Lung (tissue), 11 donors: ENCODE measurements at regions not wholly inside any gene's neighbourhood (a gene's known extent, or its start where the extent isn't known, plus 50 kb on each side); places are given as distances from the start of the nearest gene placed in this dataset.

Experiments used
- ATAC-seq: fragments of 200-7000 bp; cut with Tn5 transposase; one replicate; pipeline ENCODE4 v1.9.1; 2020; ENCODE audit warnings: moderate number of reproducible peaks; ENCODE audit not compliant: insufficient read depth, low FRiP score
- DNase-seq, 3 donors: peaks; one replicate each; pipeline ENCODE4 v3.0.0-alpha.2; 2013 to 2017
- H3K27ac ChIP-seq, 2 donors: one replicate each; pipeline ENCODE4 v1.5.1; 2013; ENCODE audit warnings: mild to moderate bottlenecking in 2 of 2, moderate library complexity in 2 of 2, control low read depth in 1 of 2, inconsistent platforms in 1 of 2, low read depth in 1 of 2, low read length in 1 of 2
- H3K27me3 ChIP-seq, 3 donors: one replicate each; pipeline ENCODE4 v1.5.1; 2013; ENCODE audit warnings: low read length in 2 of 3; ENCODE audit not compliant: control insufficient read depth in 3 of 3, insufficient read depth in 3 of 3
- H3K36me3 ChIP-seq, 4 donors: one replicate each; pipeline ENCODE4 v1.5.1; 2013; ENCODE audit warnings: low read length in 4 of 4, mild to moderate bottlenecking in 1 of 4, moderate library complexity in 1 of 4; ENCODE audit not compliant: control insufficient read depth in 4 of 4, insufficient read depth in 4 of 4
- H3K4me1 ChIP-seq, 5 donors: one replicate each; pipeline ENCODE4 v1.5.1; 2013; ENCODE audit warnings: low read length in 5 of 5, mild to moderate bottlenecking in 2 of 5, moderate library complexity in 1 of 5; ENCODE audit not compliant: control insufficient read depth in 5 of 5, insufficient read depth in 5 of 5
- H3K4me3 ChIP-seq: one replicate; pipeline ENCODE4 v1.5.1; 2013; ENCODE audit warnings: mild to moderate bottlenecking, control low read depth, moderate library complexity
- H3K9ac ChIP-seq, 2 donors: one replicate each; pipeline ENCODE4 v1.5.1; 2013; ENCODE audit warnings: low read length in 2 of 2, control low read depth in 1 of 2; ENCODE audit not compliant: insufficient read depth in 1 of 2
- H3K9me3 ChIP-seq, 4 donors: one replicate each; pipeline ENCODE4 v1.5.1; 2013; ENCODE audit warnings: low read length in 3 of 4, mild to moderate bottlenecking in 1 of 4, moderate library complexity in 1 of 4; ENCODE audit not compliant: control insufficient read depth in 4 of 4, insufficient read depth in 3 of 4
- WGBS, 2 donors: extraction: QIAGEN DNeasy Blood & Tissue Kit; methylation state at CpG; one replicate each; pipeline ENCODE4 v1.1.7; 2013; 5-methylcytosine and 5-hydroxymethylcytosine counted together
- TF ChIP-seq, protein P1 (sequence below): IDR thresholded peaks from 2 replicates; pipeline ENCODE4 v1.5.1; 2012; ENCODE audit warnings: mild to moderate bottlenecking; ENCODE audit errors: control extremely low read depth, extremely low read depth
- donor health status: control.
- donor health status: control.
- donor health status: Bipolar disorder and iron deficiency.
- donor health status: healthy.
- donor health status: DM: yes; HTN: yes; CAD: no.

DNA sequence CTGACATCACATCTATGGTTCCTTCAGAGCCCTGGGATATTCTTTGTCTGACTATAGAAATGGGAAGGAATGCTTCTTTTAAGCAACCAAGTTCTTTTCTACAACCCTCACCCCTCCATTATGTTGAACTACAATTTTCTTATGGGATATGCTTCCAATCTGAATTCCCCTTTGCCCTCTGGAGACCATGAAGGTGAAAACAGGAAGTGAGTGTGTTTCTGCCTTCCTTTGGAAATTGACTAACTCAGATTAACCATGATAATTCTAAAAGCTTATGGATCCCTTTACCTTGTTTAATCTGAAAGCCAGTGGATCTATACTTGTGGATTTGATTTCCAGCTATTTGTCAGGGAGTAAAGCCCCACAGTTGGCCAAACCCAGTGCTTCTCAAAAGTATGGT is 90.8 kb upstream of the SERTM1 start:
- TF ChIP-seq, protein P1, sequence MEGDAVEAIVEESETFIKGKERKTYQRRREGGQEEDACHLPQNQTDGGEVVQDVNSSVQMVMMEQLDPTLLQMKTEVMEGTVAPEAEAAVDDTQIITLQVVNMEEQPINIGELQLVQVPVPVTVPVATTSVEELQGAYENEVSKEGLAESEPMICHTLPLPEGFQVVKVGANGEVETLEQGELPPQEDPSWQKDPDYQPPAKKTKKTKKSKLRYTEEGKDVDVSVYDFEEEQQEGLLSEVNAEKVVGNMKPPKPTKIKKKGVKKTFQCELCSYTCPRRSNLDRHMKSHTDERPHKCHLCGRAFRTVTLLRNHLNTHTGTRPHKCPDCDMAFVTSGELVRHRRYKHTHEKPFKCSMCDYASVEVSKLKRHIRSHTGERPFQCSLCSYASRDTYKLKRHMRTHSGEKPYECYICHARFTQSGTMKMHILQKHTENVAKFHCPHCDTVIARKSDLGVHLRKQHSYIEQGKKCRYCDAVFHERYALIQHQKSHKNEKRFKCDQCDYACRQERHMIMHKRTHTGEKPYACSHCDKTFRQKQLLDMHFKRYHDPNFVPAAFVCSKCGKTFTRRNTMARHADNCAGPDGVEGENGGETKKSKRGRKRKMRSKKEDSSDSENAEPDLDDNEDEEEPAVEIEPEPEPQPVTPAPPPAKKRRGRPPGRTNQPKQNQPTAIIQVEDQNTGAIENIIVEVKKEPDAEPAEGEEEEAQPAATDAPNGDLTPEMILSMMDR: no peak
- DNase-seq: no peak
- no peak for ATAC-seq

DNA sequence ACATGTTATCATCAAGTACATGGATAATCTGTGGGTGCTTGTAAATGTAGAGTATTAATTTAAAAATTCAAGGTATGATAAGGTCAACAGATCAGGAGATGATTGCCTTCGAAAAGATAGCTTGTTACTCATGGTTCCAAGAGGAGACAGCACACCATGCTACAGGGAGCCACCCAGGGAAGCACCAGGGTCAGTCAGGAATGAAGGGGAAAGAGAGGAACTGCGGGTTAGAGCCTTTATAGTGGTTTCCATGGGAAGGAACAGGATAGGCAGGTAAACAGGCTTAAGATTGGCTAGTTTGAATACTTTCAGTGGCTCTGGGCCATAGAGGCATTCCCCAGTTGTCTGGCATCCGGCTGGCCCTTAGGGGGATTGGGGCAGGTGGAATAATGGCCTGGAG is 74.2 kb upstream of the SERTM1 start:
- no peak for ATAC-seq
- WGBS, 2 donors: 74 to 84% methylated on average over 3 of the region's 3 CpGs
- TF ChIP-seq, protein P1: no peak

More for the DNA sequence above, 90.8 kb upstream of the SERTM1 start:
- Histone ChIP-seq H3K4me3 (no peak overlapping the region), H3K27me3 (no peaks in the 10 kb centered on the region), H3K9me3 (no peaks in the 10 kb centered on the region), H3K36me3 (no peaks in the 10 kb centered on the region), H3K9ac (no peak overlapping the region), H3K4me1 (no peaks in the 10 kb centered on the region), H3K27ac (no peak overlapping the region)

DNA sequence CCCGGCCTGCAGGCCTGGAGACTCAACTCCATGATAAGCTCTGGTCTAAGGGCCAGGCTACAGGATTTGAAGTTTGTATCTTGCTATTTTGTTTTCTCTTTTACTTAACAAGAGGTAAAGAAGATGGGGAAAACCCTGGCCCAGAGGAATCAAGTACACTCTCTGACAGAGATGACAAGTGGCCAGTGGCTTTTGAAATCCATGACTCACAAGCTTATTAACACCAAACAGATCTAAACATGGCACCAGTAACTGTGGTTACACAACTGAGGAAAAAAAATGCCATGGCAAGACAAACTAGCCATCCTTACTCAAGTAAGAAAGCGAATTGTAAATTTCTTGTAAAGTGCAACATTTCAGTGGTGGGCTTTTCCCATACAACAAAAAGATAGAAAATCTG is 72.6 kb upstream of the SERTM1 start:
- Histone ChIP-seq H3K4me1 (no peaks in the 10 kb centered on the region), H3K27me3 (no peaks in the 10 kb centered on the region), H3K27ac (no peak overlapping the region), H3K9ac (no peak overlapping the region), H3K36me3 (no peaks in the 10 kb centered on the region), H3K9me3 (peaks cover 0 to 4% (median 0%) of the 10 kb centered on the region in 4 donors), H3K4me3 (no peak overlapping the region)
- TF ChIP-seq, protein P1: no peak
- ATAC-seq (no peak), DNase-seq (no peak)
- WGBS, 2 donors: 78 to 89% methylated on average over 2 of the region's 2 CpGs

More for the DNA sequence above, 74.2 kb upstream of the SERTM1 start:
- Histone ChIP-seq H3K9me3 (peaks cover 0 to 4% (median 0%) of the 10 kb centered on the region in 4 donors), H3K36me3 (no peaks in the 10 kb centered on the region), H3K27ac (no peak overlapping the region), H3K27me3 (no peaks in the 10 kb centered on the region), H3K4me3 (no peak overlapping the region), H3K9ac (no peak overlapping the region), H3K4me1 (no peaks in the 10 kb centered on the region)
- no peak for DNase-seq

DNA sequence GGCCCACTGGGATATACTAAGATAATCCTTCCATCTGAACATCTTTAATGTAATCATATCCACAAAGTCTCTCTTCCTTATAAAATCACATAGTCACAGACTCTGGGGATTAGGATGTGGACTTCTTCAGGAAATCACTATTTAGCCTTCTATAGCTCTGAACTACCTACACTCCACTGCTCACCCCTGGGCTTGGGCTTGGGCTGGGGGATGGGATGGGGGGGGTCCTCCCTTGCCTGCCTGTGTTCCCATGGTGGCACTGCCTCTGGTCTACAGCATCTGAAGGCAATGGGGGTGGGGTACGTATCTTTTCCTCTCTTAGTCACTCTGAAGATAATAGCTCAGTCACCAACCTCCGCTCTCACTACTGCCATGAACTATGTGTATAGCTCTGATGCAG is 67.8 kb upstream of the SERTM1 start:
- Histone ChIP-seq H3K4me3 (no peak overlapping the region), H3K27me3 (no peaks in the 10 kb centered on the region), H3K9ac (no peak overlapping the region), H3K36me3 (no peaks in the 10 kb centered on the region), H3K4me1 (no peaks in the 10 kb centered on the region), H3K27ac (no peak overlapping the region), H3K9me3 (no peaks in the 10 kb centered on the region)
- TF ChIP-seq, protein P1: no peak
- ATAC-seq (no peak), DNase-seq (no peak)
- WGBS, 2 donors: 89 to 91% methylated on average over 2 of the region's 2 CpGs
